Tibial nerve (tissue), 4 donors: ENCODE measurements at regions not wholly inside any gene's neighbourhood (a gene's known extent, or its start where the extent isn't known, plus 50 kb on each side); places are given as distances from the start of the nearest gene placed in this dataset.

Experiments used
- CTCF ChIP-seq, 5 experiments: fragments of 200-600 bp in 3 of 5; fragments of 450-650 bp in 2 of 5; sonication (generic) in 3 of 5; IDR thresholded peaks; one replicate each; pipeline ENCODE4 v1.5.1; 2016 to 2019; ENCODE audit warnings: antibody characterized with exemption in 5 of 5, mild to moderate bottlenecking in 3 of 5, moderate library complexity in 2 of 5
- EP300 ChIP-seq, 2 donors: sonication (generic); formaldehyde crosslinking; IDR thresholded peaks; one replicate each; pipeline ENCODE4 v1.6.1; 2017; ENCODE audit warnings: antibody characterized with exemption in 2 of 2, mild to moderate bottlenecking in 1 of 2

- no peak for TF ChIP-seq CTCF (IDR thresholded peaks at IDR 0.05)
- TF ChIP-seq EP300 (IDR thresholded peaks at IDR 0.05): no peak
These were observed 682.6 kb downstream of the CBLN4 start for GRCh38 chr20:55322745-55323144.
